ENCODE measurements at regions not wholly inside any gene's neighbourhood (a gene's known extent, or its start where the extent isn't known, plus 50 kb on each side); places are given as distances from the start of the nearest gene placed in this dataset.

- no peak for TF ChIP-seq CTCF (tag by site-specific recombination; IDR thresholded peaks at IDR 0.05)
- TF ChIP-seq HOXC10 (CRISPR knock-in tag; IDR thresholded peaks at IDR 0.05) = no peak
- TF ChIP-seq ZNF623 (tag by site-specific recombination; IDR thresholded peaks at IDR 0.05) = no peak
- no peak for TF ChIP-seq ZNF704 (tag by site-specific recombination; IDR thresholded peaks at IDR 0.05)
Observed at GRCh38 chr2:187075671-187076070, 226.7 kb upstream of the ZSWIM2 start.

All from HEK293 (cell line).